ENCODE measurements at regions not wholly inside any gene's neighbourhood (a gene's known extent, or its start where the extent isn't known, plus 50 kb on each side); places are given as distances from the start of the nearest gene placed in this dataset.

DNA sequence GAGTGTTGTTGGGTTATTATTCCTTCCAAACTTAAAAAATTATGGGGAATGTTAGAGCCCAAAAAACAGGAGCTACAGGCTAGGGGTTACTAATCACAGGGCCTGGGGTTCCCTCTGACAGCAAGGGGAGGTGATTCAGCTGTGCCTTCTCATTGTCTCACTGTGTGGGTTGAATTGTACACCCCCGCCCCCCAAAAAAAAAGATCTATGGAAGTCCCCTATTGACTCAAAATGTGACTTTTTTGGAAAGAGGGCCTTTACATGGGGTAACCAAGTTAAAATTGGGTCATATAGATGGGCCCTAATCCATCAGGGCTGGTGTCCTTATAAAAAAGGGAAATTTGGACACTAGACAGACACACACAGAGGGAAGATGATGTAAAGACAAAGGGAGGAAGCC is 190.2 kb downstream of the SOX9 start:
- Histone ChIP-seq H3K27ac (no peak overlapping the region), H3K4me3 (no peak overlapping the region), H3K4me1 (peaks cover 10% of the 10 kb centered on the region; the same call in 2 of the 3 replicates), H3K9me3 (no peaks in the 10 kb centered on the region), H3K4me2 (no peak overlapping the region)
- TF ChIP-seq TP53 (CRISPR knock-in tag; IDR thresholded peaks at IDR 0.05) (no peak), HOXA7 (CRISPR knock-in tag; IDR thresholded peaks at IDR 0.05) (no peak), PHF8 (IDR thresholded peaks at IDR 0.05; ENCODE audit: borderline replicate concordance, low read depth) (no peak), ZNF302 (CRISPR knock-in tag; IDR thresholded peaks at IDR 0.05) (no peak), NFE2L2 (conservative IDR thresholded peaks at IDR 0.05; ENCODE audit: low read length) (no peak), KDM1A (IDR thresholded peaks at IDR 0.05; ENCODE audit: low read depth) (no peak), ZFP36 (IDR thresholded peaks at IDR 0.05; ENCODE audit: borderline replicate concordance, partially characterized antibody) (no peak), GATA3 (IDR thresholded peaks at IDR 0.05; ENCODE audit: borderline replicate concordance) (no peak), HDAC2 (IDR thresholded peaks at IDR 0.05) (no peak), ESRRA (IDR thresholded peaks at IDR 0.05; ENCODE audit: borderline replicate concordance, low read length) (no peak), FOSL2 (IDR thresholded peaks at IDR 0.05) (no peak), FOSL2 (CRISPR knock-in tag; IDR thresholded peaks at IDR 0.05) (no peak), CHD4 (IDR thresholded peaks at IDR 0.05; ENCODE audit: borderline replicate concordance) (no peak), ZC3H11A (IDR thresholded peaks at IDR 0.05) (no peak)
- TF ChIP-seq, protein P1, sequence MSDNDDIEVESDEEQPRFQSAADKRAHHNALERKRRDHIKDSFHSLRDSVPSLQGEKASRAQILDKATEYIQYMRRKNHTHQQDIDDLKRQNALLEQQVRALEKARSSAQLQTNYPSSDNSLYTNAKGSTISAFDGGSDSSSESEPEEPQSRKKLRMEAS (IDR thresholded peaks at IDR 0.05), result no peak
- ATAC-seq (no peak), DNase-seq (ENCODE audit: low read depth in 1 of 2, low spot score in 1 of 2) (no peak), FAIRE-seq (no peak)
- ChIA-PET CTCF (no interaction called here), POLR2A (no interaction called here)
- 91% methylated on average over 1 of the region's 1 CpG for WGBS (ENCODE audit: missing lambda C conversion rate)

DNA sequence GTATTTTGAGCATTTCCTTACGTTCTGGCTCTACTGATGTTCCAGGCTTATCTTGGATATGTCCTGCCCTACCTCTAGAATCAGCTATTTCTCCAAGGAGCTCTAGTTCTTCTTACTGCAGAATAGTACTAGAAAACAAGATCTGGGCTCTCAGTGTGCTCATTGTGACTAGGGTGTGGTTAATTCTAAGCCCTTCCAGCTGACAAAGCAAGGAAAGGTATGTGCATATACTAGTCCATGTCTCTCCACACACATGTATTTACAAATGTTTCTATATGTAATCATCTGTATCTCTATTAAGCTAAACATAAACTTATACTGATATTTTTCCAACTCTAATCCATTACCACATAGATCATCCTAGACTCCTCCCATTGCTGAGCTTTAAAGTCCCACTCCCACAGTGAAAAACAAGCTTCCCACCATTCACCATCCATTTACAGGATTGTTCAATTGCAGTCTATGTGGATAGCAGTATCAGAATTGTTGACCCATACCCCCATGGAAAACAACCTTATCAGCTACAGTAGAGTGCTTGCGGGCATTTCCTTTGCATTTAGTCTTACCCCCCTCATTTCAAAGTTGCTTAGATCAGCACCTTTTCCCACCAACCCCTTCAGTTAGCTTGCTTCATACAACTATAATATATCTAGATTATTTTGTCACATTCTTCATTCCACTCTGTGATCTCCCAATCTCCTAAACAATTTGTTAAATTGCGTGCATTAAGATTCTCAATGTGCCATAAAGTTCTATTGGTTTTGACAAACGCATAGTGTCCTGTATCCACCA is 194.5 kb downstream of the SOX9 start:
- CTCF ChIA-PET, result interaction anchor here (1.4 to 1.6 kb wide), 2 partner anchors 11 to 77 kb away, joined by 3 to 9 read pairs; no protein-coding TSS in a partner anchor
- no peak for TF ChIP-seq HDAC2 (IDR thresholded peaks at IDR 0.05)
- no peak for TF ChIP-seq SREBF2 (IDR thresholded peaks at IDR 0.05)
- TF ChIP-seq KDM5A (IDR thresholded peaks at IDR 0.05), result no peak
- no peak for TF ChIP-seq HEYL (CRISPR knock-in tag; IDR thresholded peaks at IDR 0.05)
- peak; percentile 78 for TF ChIP-seq MAFK (IDR thresholded peaks at IDR 0.05; ENCODE audit: partially characterized antibody)
- TF ChIP-seq EP300 (IDR thresholded peaks at IDR 0.05), result no peak
- TF ChIP-seq MAZ (IDR thresholded peaks at IDR 0.05; ENCODE audit: borderline replicate concordance, low read depth, low read length), result no peak
- ATAC-seq (no peak), FAIRE-seq (no peak), DNase-seq (ENCODE audit: low read depth in 1 of 2, low spot score in 1 of 2) (no peak)
- H3K4me2 ChIP-seq, result no peak overlapping the region
- H3K27ac ChIP-seq, result no peak overlapping the region
- H3K9me3 ChIP-seq, result no peaks in the 10 kb centered on the region
- whole genome bisulfite sequencing (ENCODE audit: missing lambda C conversion rate), result 79% methylated on average over 4 of the region's 4 CpGs
- POLR2A ChIA-PET, result no interaction called here
- peaks cover 4% of the 10 kb centered on the region; the same call in 1 of the 3 replicates for H3K4me1 ChIP-seq
- no peak overlapping the region for H3K4me3 ChIP-seq

- WGBS (ENCODE audit: missing lambda C conversion rate), result 80% methylated on average over 5 of the region's 5 CpGs
- no peak overlapping the region for H3K27ac ChIP-seq
- CTCF ChIA-PET, result interaction anchor here (1.4 to 1.7 kb wide), 2 partner anchors 17 to 182 kb away, joined by 3 to 4 read pairs; no protein-coding TSS in a partner anchor
- POLR2A ChIA-PET, result interaction anchor here (0.6 to 1.0 kb wide), 2 partner anchors 197 to 288 kb away, joined by 5 to 6 read pairs; partner anchors contain the start of gene SOX9
- peak overlapping the region; percentile 9; the same call in 1 of the 3 replicates for H3K4me2 ChIP-seq
- no peak overlapping the region for H3K4me3 ChIP-seq
- no peak for DNase-seq (ENCODE audit: low read depth in 1 of 2, low spot score in 1 of 2)
- ATAC-seq, result no peak
- peaks cover 4% of the 10 kb centered on the region; the same call in 1 of the 3 replicates for H3K4me1 ChIP-seq
- no peak for TF ChIP-seq CBX2 (IDR thresholded peaks at IDR 0.05; ENCODE audit: borderline replicate concordance, low read depth)
- no peak for TF ChIP-seq RAD21 (conservative IDR thresholded peaks at IDR 0.05 in 1 of 2, IDR thresholded peaks at IDR 0.05 in 1 of 2)
- TF ChIP-seq, protein P2, sequence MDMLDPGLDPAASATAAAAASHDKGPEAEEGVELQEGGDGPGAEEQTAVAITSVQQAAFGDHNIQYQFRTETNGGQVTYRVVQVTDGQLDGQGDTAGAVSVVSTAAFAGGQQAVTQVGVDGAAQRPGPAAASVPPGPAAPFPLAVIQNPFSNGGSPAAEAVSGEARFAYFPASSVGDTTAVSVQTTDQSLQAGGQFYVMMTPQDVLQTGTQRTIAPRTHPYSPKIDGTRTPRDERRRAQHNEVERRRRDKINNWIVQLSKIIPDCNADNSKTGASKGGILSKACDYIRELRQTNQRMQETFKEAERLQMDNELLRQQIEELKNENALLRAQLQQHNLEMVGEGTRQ (IDR thresholded peaks at IDR 0.05), result no peak
- no peak for TF ChIP-seq E2F6 (IDR thresholded peaks at IDR 0.05; ENCODE audit: borderline replicate concordance, low read depth)
- no peak for TF ChIP-seq PHF8 (IDR thresholded peaks at IDR 0.05; ENCODE audit: borderline replicate concordance, low read depth)
- FAIRE-seq, result no peak
- no peaks in the 10 kb centered on the region for H3K9me3 ChIP-seq
Measured at GRCh38 chr17:72318131-72318530, 197.3 kb downstream of the SOX9 start.
